Activated CD4-positive, alpha-beta T cell treated with anti-CD3 and anti-CD28 coated beads, Interleukin-2, Interleukin-4, amounts not matched to agents 100 ng/mL and 50 ng/mL, durations not matched to agents 16 hours and 8 hours (primary cell): ENCODE measurements at regions not wholly inside any gene's neighbourhood (a gene's known extent, or its start where the extent isn't known, plus 50 kb on each side); places are given as distances from the start of the nearest gene placed in this dataset.
"Not testable (repeated sequence)": the region's sequence is repeated elsewhere in the genome, so short reads cannot be mapped to it uniquely, and the experiment has no call there.

Experiments
- DNase-seq: peaks from one replicate; pipeline ENCODE4 v3.0.0-alpha.2; 2020; ENCODE audit warnings: low spot score

DNA sequence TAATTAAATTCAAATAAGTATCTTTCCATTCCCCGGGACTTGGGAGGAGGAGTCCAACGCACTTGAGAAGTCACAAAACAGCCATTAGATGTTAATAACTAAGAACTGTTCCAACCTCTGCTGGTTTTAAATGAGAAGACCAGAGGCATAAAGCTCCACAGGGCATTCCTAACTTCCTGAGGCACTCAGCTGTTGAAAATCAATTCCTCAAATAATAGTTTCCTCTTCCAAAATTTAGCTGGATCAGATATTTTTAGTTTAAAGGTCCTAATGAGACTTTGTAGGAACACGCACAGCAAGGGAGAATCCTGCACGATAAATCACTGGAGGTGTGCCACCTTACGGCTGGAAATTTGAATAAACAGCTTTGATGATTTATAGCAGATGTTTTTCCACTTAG, 504.3 kb upstream of the ZFP42 start:
- DNase-seq, result no peak

DNA sequence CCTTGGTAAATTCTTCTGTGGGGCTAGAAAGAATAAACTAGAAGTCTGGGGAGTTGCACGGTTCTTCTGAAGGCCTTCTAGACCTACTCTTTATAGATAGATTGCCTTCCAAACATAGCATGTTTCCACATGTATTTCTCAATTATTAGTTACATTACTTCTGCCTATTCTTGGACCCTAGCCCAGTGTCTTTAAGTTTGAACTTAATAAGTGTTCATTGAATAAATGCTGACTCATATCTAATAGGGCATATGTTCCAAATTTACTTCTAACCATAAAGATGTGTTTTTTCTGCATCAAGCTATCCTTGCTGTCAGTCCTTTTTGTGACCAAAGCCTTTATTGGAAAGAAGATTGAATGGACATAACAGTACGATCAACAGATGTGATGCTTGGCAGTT, 503.6 kb upstream of the ZFP42 start:
- no peak for DNase-seq

DNA sequence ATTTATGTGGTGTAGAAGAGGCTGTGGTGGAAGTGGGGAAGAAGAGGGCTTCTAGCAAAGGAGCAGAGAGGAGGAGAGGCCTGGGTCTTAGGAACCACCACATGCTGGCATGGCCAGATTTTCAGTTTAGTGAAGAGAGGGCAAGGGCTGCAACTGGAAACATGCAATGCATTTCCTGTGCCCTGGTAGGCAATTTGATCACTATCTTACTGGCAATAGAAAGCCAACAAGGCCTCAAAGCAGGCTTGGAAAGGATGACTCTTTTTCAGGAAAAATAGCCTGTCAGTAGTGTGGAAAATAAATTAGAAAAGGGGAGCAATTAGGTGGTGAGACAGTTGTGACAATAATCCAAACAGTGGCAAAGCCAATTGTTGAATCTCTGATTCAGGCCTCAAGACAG, 501.9 kb upstream of the ZFP42 start:
- DNase-seq, result no peak

DNA sequence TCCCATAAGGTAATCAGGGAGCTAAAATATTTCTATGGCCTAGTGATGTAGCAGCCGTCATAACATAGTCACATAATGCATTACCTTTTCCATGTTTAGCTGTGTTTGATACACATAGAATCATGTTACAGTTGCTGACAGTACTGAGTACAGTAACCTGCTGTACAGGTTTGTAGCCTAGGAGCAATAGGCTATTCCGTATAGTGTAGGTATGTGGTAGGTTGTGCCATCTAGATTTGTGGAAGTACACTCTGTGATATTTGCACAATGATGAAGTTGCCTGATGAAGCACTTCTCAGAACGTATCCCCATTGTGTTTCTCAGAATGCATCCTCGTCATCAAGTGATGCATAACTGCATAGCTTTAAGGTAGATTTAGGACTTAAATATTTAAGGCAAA, 495.6 kb upstream of the ZFP42 start:
- no peak for DNase-seq

DNA sequence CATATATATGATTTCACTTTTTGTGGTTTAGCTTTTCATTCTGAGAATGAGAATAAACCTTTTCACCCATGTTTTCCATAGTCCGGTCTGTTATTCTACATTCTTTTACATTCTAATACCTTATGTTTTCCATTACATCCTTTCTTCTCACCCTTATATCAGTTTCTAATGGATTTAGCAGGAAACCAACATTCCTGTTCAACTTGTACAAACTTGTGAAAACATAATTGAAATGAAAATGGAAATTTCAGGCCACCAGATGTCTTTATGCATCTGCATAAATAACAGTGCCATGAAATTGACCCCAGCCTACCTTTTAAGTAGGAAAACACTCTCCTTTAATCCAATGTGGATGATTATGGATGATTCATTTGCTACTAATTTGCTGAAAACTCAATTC, 494.8 kb upstream of the ZFP42 start:
- DNase-seq, result no peak

DNA sequence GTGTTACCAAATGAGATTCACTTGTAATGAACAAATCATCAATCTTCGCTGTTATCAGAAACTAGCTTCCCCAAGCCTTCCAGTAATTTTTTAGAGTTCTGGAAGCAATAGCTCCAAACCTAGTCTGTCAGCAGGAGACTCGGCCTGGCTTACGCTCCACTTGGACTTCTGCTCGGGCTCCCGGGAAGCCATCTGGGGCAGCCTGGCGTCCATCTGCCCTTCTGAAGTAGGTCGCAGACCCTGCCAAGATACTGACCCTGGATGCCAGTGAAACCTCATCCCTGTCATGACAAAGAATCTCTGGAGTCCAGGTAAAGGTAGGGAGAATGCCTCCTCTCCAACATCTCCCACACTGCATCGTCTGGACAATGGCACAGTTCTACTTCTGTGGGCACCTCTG, 493.8 kb upstream of the ZFP42 start:
- no peak for DNase-seq

DNA sequence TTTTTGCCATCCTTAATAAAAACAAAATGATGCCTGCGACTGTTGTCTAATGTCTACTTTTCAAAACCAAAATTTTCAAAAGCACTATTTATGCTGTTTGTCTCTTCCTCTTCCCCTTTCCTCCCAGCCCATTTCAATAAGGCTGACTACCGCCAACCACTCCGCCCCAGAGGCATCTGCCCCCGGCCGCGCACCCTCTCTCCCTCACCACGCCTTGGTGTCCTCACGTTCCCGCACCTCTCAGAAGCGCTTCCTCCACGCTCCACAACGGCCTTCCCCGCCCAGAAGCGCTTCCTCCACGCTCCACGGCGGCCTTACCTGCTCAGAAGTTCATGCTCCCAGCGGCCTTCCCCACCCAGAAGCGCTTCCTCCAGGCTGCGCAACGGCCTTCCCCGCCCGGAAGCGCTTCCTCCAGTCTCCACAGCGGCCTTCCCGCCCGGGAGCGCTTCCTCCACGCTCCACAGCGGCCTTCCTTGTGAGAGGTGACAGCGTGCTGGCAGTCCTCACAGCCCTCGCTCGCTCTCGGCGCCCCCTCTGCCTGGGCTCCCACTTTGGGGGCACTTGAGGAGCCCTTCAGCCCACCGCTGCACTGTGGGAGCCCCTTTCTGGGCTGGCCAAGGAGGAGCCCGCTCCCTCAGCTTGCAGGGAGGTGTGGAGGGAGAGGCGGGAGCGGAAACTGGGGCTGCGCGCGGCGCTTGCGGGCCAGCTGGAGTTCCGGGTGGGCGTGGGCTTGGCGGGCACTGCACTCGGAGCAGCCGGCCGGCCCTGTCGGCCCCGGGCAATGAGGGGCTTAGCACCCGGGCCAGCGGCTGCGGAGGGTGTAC, 490.4 kb upstream of the ZFP42 start:
- no peak for DNase-seq

DNA sequence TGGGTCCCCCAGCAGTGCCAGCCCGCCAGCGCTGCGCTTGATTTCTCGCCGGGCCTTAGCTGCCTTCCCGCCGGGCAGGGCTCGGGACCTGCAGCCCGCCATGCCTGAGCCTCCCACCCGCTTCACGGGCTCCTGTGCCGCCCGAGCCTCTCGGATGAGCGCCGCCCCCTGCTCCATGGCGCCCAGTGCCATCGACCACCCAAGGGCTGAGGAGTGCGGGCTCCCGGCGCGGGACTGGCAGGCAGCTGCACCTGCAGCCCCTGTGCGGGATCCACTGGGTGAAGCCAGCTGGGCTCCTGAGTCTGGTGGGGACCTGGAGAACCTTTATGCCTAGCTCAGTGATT, 489.8 kb upstream of the ZFP42 start:
- not testable (repeated sequence) for DNase-seq

DNA sequence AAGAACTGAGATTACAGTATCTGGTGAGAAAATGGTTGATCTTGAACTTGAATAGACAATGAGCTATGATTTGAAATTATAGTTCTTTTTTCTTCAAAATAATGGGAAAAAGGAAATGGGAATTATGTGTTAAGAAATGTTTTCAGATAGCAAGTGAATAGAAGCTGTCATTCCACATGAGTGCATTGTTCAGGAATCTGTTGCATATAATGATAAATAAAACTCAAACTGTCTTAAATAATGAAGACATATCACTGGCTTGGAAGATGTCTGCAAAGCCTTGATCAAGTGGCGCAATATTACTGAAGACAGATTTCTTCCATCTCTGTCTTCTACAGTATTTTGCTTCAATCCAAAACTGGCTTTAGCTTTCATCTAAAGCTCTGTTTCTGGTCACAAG, 479.3 kb upstream of the ZFP42 start:
- no peak for DNase-seq

DNA sequence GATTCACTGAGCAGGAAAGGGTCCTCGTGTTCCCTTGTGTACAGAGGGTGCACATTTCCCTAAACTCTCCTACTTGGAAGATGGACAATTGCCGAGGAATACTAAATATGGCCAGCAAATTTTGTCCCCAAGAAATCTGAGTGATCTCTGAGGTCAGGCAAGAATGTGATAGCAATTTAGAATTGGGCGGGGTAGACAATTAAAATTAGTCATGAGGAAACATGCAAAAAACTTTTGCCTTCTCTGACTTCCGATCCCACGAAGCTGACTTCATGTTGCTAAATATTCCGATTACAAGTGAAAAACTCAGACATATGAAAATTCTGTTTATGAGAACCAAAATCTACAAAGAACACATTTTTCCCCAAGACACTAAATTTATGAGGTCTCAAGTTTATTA, 453.9 kb upstream of the ZFP42 start:
- DNase-seq, result no peak

DNA sequence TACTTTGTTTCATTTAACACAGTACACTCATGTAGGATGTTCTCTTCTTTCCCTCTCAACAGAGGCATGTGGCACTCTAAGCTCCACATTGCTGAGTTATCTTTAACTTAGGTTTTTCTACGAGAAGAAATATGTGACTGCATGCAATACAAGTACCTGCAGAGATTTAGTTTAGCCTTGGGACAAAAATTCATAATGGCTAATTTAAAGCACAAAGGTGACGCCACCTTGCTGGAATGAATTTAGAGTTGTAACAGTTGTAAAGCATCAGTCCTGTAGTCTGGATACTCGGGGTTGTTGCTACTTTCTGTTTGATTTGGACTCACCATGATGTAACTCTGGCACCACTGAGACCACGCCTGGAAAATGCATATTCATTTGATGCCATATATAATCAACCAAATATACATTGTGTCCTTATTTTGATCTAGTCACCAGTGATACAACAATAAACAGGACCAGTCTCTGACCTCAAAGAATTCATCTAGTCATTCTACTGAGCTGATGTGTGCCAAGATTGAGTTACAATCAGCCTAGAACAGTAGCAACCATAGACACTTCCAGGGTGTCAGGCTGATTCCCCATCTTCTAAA, 451.0 kb upstream of the ZFP42 start:
- no peak for DNase-seq

DNA sequence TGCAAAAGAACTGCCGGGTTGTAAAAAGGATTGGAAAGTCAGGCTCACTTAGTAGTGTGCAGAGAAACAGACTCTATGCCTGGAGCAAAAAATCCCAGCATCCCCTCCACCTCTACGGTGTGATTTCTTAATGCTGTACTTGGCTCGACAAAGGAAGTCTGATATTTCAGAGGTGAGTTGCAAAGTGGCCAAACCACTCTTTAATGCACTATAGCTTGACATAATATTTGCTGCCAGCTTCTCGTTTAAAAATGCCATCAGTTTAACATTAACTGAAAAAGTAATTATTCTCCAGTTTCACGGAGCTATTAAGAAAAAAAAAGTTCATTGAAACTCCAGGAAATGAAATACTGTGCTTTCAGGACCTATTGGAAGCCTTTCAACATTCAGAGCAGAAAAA, 448.3 kb upstream of the ZFP42 start:
- DNase-seq, result no peak

DNA sequence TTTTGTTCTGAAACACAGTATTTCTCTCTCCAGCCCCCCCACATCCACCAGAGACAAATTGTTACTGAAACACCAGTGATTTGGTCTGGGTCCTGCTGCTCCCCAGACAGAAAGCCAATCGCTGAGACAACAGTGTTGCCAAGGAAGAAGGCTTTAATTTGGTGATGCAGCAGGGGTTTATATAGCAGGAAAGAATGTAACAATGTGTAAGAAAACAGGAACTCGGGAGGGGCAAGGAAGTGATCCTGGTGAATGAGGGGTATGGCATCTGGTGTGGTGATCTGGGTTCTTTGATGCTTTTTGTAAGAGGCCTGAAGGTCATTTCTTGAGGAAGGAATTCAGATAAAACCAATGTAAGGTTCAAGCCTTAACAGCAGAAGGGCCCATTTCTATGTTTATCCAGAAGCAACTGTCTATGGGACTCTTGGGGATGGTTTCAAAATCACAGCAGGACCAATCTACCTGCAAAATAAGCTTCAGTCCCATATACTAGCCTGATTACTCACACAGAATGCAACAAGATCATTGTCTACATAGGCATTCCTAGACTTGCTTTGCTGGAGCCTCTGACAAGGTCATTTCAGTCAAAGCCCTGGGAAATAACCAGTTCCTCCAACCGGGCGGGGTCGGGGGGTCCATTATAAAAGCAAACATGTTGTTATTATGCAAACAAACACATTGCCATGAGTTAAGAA, 445.2 kb upstream of the ZFP42 start:
- DNase-seq, result no peak

DNA sequence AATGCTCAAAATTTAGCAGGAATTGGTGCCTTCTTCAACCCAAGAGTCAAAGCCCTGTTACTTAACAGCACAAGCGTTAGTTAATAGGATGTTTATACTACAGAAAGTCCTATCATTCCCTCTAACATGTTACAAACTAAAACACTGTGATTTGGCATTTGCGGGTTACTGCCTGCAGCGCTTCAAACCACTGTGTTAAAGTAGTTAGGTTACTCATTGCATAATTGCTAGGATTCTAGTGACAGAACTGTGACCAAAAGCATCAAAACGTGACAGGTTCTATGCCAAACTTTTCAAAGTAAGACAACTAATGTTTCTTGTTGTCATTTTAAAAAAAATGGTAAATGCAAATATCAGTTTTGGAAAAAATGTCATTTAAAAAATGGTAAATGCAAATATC, 442.8 kb upstream of the ZFP42 start:
- DNase-seq, result no peak

DNA sequence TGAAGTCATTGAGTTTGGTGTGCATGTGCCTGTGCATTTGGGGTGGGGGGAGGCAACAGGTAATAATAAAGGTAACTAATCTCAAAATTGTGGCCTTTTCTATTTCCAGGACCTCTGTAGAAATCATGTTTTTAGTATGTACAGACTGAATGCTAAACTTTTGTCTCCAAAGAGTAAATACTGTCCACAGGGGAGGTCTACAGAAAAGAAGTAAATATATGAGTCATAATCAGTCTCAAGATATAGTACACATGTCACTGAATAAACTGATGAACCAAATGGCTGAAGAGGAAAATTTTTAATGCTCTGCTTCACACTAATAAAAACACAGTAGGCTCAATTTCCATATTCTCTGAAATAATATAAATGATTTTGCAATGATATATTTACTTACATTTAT, 440.4 kb upstream of the ZFP42 start:
- DNase-seq, result no peak

DNA sequence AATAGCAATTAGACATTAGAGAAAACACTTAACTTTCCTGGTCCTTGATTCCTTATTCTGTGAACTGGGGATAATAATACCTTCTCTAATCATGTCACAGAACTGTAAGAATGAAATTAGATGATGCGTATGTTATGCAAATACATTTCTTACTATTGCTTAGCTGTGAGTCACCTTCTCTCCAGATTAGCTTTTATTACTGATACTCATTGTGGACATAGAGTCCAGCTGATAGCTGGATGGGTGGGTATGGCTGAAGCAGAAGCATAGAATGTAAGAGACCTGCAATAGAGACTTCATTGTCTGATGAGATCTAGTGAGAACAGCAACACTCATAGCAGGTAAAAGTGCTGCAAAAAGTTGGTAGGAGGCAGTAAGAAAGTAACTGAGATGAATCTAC, 437.2 kb upstream of the ZFP42 start:
- no peak for DNase-seq

DNA sequence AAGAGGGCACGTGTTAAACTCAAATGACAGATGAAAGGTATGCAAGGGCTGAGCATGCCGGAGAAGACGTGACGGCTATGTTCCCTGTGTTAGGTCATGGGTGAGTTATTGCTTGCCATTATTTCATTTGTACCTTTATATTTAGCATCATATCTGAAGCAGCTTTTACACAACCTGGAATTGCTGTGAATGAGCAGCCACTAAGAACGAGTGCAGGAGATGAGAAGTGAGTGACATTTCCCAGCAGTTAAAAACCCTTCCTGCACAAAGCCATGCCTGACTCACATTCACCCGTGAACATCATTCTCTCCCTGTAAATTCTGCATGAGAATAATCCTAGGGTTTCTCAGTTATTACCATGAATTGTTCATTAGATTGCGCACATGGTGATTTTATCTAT, 433.2 kb upstream of the ZFP42 start:
- no peak for DNase-seq

DNA sequence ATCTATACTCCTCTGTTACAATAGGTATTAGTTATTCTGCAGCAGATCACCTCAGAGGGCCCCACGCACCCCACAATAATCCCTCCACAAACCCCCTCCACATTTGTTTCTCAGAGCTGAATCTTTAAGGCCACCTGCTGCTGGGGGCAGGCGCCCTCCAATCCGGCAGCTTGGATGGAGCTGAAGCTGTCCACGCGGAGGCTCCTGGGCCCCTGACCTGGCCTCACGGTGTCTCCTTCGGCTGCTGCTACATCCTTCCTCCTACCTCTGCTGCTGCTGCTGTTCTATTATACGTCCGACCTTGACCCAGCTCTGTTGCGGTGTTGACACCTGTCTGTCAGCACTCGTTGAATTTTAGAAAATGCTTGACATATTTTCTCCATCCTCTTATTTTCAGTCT, 430.2 kb upstream of the ZFP42 start:
- DNase-seq, result no peak

DNA sequence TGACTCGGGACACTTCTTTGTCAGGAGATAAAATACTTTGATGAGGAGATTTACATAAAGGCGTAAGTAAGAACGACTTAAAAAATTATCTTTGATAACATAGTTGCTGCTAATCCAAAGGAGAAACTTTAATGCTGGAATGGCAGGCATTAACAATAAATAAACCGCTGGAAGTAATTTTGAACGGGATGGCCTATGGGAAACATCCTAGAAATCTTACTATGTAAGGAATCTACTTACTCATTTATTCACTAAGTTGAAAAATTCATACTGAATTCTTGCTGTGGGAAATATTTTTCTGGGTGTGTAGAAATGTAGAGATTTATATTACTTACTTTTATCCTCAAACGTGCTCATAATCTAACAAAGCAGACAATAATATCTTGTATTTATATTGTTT, 425.7 kb upstream of the ZFP42 start:
- DNase-seq, result no peak

DNA sequence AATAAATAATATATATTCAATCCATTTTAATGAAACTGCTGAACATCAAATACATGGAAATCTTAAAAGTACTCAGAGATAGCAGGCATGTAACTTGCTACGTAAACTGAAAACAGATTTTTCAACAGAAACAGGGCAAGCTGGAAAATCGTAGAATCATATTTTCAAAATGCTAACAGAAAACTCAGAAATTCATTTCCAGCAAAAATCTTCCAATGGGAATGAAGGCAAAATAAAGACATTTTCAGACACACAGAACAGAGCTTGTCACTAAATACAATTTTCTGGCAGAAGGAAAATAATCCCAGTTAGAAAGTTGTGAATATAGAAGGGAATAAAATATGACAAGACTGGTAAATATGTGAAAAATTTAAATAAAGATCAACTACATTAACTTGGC, 419.9 kb upstream of the ZFP42 start:
- DNase-seq, result no peak

DNA sequence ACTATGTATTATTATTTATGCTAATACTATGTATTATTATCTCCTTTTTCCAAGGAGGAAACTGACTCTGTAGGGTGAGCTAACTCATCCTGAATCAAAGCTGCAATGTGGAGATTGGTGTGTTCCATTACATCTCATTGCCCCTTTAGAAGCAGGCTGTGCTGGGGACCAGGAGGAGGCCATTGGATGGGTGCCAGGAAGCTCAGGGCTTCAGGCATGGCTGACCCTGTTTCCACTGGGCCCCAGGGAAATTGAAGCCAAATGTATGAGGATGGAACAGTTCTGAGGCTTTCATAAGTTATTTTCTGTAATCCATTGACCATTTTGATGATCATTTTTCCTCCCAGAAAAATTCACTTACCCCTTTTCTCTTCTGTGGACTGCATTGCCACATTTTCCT, 418.8 kb upstream of the ZFP42 start:
- DNase-seq, result no peak

DNA sequence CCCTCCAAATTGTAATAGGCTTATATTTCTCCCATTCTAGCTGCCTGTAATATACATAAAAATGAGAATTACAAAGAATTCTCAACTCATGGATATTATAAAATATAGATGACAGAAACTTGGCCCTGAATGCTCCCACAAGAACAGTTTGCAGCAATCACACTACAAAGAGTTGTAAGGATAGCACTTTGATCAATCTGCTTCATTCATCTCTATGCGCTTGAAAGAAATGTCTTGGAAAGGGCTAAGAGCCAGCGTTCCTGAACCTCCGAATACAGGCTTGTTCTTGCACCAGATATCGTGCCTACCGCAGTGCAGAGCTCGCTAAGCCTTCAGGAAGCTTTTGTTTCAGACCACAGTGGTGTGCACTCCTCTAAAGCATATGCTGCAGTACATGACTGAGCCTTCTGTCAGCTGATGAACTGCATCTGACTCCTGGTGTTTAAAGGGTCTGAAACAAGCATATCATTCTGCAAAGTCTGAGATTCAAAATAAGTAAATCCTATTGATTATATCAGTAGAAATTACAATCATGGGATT, 417.6 kb upstream of the ZFP42 start:
- no peak for DNase-seq

DNA sequence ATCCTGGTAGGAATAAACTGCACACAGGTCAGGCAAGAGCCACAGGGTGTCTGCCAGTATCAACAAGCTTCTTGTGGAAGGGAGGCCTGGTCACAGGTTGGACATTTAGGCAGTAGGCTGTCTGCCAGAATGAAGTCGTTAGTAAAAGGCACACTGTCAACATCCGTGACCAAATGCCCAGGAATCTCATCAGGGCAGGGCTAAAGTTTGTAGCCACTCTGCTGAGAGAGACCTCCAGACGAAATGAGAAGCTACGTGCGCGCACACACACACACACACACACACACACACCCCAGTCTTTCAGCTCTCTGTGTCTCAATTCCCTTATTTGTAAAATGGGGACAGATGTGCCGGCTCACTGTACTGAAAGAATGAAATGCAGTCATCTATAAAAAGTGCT, 408.7 kb upstream of the ZFP42 start:
- DNase-seq, result no peak
